Fibroblast of lung (primary cell): ENCODE measurements at regions not wholly inside any gene's neighbourhood (a gene's known extent, or its start where the extent isn't known, plus 50 kb on each side); places are given as distances from the start of the nearest gene placed in this dataset.

Source experiments
- DNase-seq, 2 donors: peaks; one replicate each; pipeline versions ENCODE4 v3.0.0 to v3.0.0-alpha.2; 2010; ENCODE audit warnings: low read depth in 2 of 2
- H2AFZ ChIP-seq: 2 replicates; pipeline ENCODE4 v1.5.1; 2012; ENCODE audit warnings: low read length, control low read depth, inconsistent platforms
- H3K27ac ChIP-seq: 2 replicates; pipeline ENCODE4 v1.5.1; 2011; ENCODE audit warnings: low read length, control low read depth; ENCODE audit not compliant: insufficient read depth
- H3K27me3 ChIP-seq: 2 replicates; pipeline ENCODE4 v1.5.1; 2011; ENCODE audit warnings: mild to moderate bottlenecking, low read length; ENCODE audit not compliant: control insufficient read depth, insufficient read depth
- H3K36me3 ChIP-seq: 2 replicates; pipeline ENCODE4 v1.5.1; 2011; ENCODE audit warnings: low read length; ENCODE audit not compliant: control insufficient read depth, insufficient read depth
- H3K4me1 ChIP-seq: 2 replicates; pipeline ENCODE4 v1.5.1; 2011; ENCODE audit warnings: low read length; ENCODE audit not compliant: control insufficient read depth, insufficient read depth; ENCODE audit errors: extremely low read depth
- H3K4me2 ChIP-seq: 2 replicates; pipeline ENCODE4 v1.5.1; 2011; ENCODE audit warnings: low read length, control low read depth; ENCODE audit not compliant: insufficient read depth; ENCODE audit errors: extremely low read depth
- H3K4me3 ChIP-seq, 4 experiments: fragments of 200-600 bp in 1 of 4; sonication (generic) in 1 of 4; replicated peaks in 1 of 4; 2 replicates each; pipeline ENCODE4 v1.5.1; 2011 to 2016; ENCODE audit warnings: low read length in 4 of 4, low read depth in 3 of 4, mild to moderate bottlenecking in 3 of 4, control low read depth in 2 of 4, inconsistent platforms in 1 of 4, mixed read lengths in 1 of 4; ENCODE audit not compliant: insufficient read depth in 1 of 4; ENCODE audit errors: control extremely low read depth in 1 of 4
- H3K79me2 ChIP-seq: 2 replicates; pipeline ENCODE4 v1.5.1; 2012; ENCODE audit warnings: mild to moderate bottlenecking, low read length, inconsistent platforms; ENCODE audit not compliant: control insufficient read depth, insufficient read depth
- H3K9ac ChIP-seq: 2 replicates; pipeline ENCODE4 v1.5.1; 2011; ENCODE audit warnings: mild to moderate bottlenecking, low read length, control low read depth; ENCODE audit not compliant: insufficient read depth
- H3K9me3 ChIP-seq: 2 replicates; pipeline ENCODE4 v1.5.1; 2012; ENCODE audit warnings: low read depth, low read length; ENCODE audit not compliant: control insufficient read depth, insufficient read depth
- H4K20me1 ChIP-seq: 2 replicates; pipeline ENCODE4 v1.5.1; 2011; ENCODE audit warnings: low read length; ENCODE audit not compliant: control insufficient read depth, insufficient read depth; ENCODE audit errors: extremely low read depth
- EZH2 ChIP-seq: IDR thresholded peaks from 2 replicates; pipeline ENCODE4 v1.5.1; 2012; ENCODE audit warnings: low read length, control low read depth, mild to moderate bottlenecking; ENCODE audit errors: missing control alignments
- TF ChIP-seq, protein P1 (sequence below), 2 donors: IDR thresholded peaks in 1 of 2; conservative IDR thresholded peaks in 1 of 2; 1 replicate in 1 of 2; 2 replicates in 1 of 2; pipeline ENCODE4 v1.5.1; 2011 to 2012; ENCODE audit warnings: low read length in 2 of 2, control low read depth in 1 of 2, inconsistent platforms in 1 of 2, low read depth in 1 of 2, mild to moderate bottlenecking in 1 of 2

DNA sequence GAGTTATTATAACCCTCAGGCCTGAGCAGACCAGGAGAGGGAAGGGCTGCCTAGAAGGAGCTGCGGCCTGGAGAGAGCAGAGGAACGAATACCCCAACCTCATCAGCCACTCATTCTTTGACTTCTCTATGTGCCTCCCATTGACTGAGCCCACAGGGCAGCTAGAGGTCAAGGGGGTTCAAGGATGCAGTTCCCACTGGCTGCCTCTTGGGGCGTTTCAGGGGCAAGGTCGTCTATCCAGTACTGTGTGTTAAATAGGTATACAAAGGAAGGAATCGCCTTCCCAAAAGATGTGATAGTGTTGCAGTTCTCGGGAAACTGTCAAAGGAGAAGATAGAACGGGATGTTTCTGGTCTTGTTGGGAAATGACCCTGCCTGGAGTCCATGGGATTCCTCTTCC is 250.6 kb downstream of the PRDM2 start:
- Histone ChIP-seq H3K4me2 (no peak overlapping the region), H2AFZ (no peak overlapping the region), H3K27me3 (no peaks in the 10 kb centered on the region), H3K9me3 (no peaks in the 10 kb centered on the region), H3K27ac (no peak overlapping the region), H3K4me3 (no peak overlapping the region), H3K79me2 (no peaks in the 10 kb centered on the region), H3K4me1 (no peaks in the 10 kb centered on the region), H3K9ac (no peak overlapping the region), H4K20me1 (no peaks in the 10 kb centered on the region), H3K36me3 (no peaks in the 10 kb centered on the region)
- TF ChIP-seq, protein P1, sequence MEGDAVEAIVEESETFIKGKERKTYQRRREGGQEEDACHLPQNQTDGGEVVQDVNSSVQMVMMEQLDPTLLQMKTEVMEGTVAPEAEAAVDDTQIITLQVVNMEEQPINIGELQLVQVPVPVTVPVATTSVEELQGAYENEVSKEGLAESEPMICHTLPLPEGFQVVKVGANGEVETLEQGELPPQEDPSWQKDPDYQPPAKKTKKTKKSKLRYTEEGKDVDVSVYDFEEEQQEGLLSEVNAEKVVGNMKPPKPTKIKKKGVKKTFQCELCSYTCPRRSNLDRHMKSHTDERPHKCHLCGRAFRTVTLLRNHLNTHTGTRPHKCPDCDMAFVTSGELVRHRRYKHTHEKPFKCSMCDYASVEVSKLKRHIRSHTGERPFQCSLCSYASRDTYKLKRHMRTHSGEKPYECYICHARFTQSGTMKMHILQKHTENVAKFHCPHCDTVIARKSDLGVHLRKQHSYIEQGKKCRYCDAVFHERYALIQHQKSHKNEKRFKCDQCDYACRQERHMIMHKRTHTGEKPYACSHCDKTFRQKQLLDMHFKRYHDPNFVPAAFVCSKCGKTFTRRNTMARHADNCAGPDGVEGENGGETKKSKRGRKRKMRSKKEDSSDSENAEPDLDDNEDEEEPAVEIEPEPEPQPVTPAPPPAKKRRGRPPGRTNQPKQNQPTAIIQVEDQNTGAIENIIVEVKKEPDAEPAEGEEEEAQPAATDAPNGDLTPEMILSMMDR (conservative IDR thresholded peaks at IDR 0.05 in 1 of 2, IDR thresholded peaks at IDR 0.05 in 1 of 2; ENCODE audit: low read depth in 1 of 2, low read length in 2 of 2) = no peak
- no peak for TF ChIP-seq EZH2
- DNase-seq = no peak

DNA sequence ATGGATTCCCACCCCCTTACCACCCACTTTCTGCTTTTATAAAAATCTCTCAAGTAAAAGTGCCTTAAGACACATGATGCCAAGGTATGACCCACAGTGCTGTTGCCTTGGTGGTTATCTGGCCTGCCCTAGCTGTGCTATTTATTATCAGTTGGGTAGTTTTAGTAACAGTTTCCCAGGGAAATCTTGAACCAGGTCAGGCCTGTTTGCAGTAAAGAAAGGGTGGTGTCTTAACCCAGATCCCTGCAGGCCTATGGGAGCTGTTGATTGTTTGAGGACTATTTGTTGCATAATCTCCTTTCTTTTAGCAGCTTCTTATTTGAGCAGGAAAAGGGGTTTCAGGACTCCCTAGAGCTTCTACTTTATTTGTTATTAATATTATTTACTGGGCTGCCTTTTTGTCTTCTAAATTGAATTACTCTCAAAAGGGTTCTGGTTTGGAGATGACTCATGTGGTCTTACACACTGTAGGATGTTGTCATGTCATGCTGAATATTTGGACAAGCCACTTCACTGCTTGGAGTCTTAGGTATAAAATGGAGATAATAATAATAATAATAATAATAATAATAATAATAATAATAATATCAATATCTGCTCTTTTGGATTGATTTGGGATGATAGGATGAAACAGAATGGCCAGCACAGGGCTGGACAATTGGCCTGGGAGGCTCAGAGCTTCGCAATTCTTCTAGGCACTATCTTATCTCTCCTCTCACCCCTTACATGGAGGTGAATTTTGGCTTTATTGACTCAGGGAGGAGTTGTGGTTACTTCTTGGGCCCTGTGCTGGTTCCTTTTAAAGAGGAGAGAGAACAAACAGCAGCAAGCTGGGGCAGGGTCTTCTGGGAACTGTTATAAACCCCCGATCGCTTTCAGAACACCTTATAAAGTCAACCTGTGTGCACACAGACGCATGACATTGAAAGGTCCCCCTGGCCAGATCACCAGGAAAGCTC is 252.1 kb downstream of the PRDM2 start:
- Histone ChIP-seq H4K20me1 (no peaks in the 10 kb centered on the region), H3K4me1 (no peaks in the 10 kb centered on the region), H3K4me3 (no peak overlapping the region), H3K4me2 (no peak overlapping the region), H3K9me3 (no peaks in the 10 kb centered on the region), H3K27ac (no peak overlapping the region), H3K27me3 (no peaks in the 10 kb centered on the region), H3K36me3 (no peaks in the 10 kb centered on the region), H3K9ac (no peak overlapping the region), H2AFZ (no peak overlapping the region), H3K79me2 (no peaks in the 10 kb centered on the region)
- no peak for TF ChIP-seq EZH2
- TF ChIP-seq, protein P1 (conservative IDR thresholded peaks at IDR 0.05 in 1 of 2, IDR thresholded peaks at IDR 0.05 in 1 of 2; ENCODE audit: low read depth in 1 of 2, low read length in 2 of 2) = no peak
- peak in 1 of 2 donors; percentile 9 for DNase-seq

DNA sequence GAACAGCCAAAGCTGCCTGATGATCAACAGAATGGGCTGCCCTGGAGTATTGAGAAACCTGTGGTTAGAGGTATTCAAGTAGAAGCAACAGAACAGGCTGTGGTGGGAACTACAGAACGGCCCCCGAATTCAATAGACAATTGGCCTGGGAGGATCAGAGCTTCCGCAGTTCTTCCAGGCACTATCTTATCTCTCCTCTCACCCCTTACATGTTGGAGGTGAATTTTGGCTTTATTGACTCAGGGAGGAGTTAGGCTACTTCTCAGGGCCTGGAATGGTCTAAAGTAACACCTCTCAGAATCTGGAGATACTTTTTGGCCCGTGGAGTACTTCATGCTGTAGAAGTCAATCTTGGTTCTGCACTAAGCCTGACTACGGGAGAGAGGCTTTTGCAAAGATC is 253.0 kb downstream of the PRDM2 start:
- no peaks in the 10 kb centered on the region for H3K79me2 ChIP-seq
- TF ChIP-seq, protein P1 (conservative IDR thresholded peaks at IDR 0.05 in 1 of 2, IDR thresholded peaks at IDR 0.05 in 1 of 2; ENCODE audit: low read depth in 1 of 2, low read length in 2 of 2) = no peak
- no peak for TF ChIP-seq EZH2

More for the DNA sequence above, 253.0 kb downstream of the PRDM2 start:
- Histone ChIP-seq H3K4me1 (no peaks in the 10 kb centered on the region), H3K4me3 (no peak overlapping the region), H4K20me1 (no peaks in the 10 kb centered on the region), H2AFZ (no peak overlapping the region), H3K9ac (no peak overlapping the region), H3K36me3 (no peaks in the 10 kb centered on the region), H3K27me3 (no peaks in the 10 kb centered on the region), H3K9me3 (no peaks in the 10 kb centered on the region), H3K4me2 (no peak overlapping the region), H3K27ac (no peak overlapping the region)
- no peak for DNase-seq
